Upper lobe of left lung (tissue), 6 donors: ENCODE measurements at regions not wholly inside any gene's neighbourhood (a gene's known extent, or its start where the extent isn't known, plus 50 kb on each side); places are given as distances from the start of the nearest gene placed in this dataset.
"Not testable (repeated sequence)": the region's sequence is repeated elsewhere in the genome, so short reads cannot be mapped to it uniquely, and the experiment has no call there.

Experiments used
- ATAC-seq, 2 donors: fragments of 200-7000 bp; cut with Tn5 transposase; one replicate each; pipeline ENCODE4 v1.9.1; 2022; ENCODE audit warnings: mild to moderate bottlenecking in 2 of 2, moderate library complexity in 2 of 2; ENCODE audit not compliant: low FRiP score in 2 of 2
- DNase-seq, 2 donors: peaks; one replicate each; pipeline ENCODE4 v3.0.0-alpha.2; 2019 to 2020
- H3K27ac ChIP-seq, 4 donors: fragments of 200-600 bp; sonication (generic); one replicate each; pipeline ENCODE4 v1.5.1; 2016 to 2019
- H3K27me3 ChIP-seq, 4 donors: fragments of 200-600 bp; sonication (generic); one replicate each; pipeline ENCODE4 v1.5.1; 2017 to 2019
- H3K36me3 ChIP-seq, 4 donors: fragments of 200-600 bp; sonication (generic); one replicate each; pipeline ENCODE4 v1.5.1; 2016 to 2019
- H3K4me1 ChIP-seq, 4 donors: fragments of 200-600 bp; sonication (generic); one replicate each; pipeline ENCODE4 v1.5.1; 2018 to 2019
- H3K4me3 ChIP-seq, 4 donors: fragments of 200-600 bp; sonication (generic); one replicate each; pipeline ENCODE4 v1.5.1; 2017 to 2019; ENCODE audit warnings: mild to moderate bottlenecking in 2 of 4, moderate library complexity in 1 of 4
- H3K9me3 ChIP-seq, 4 donors: fragments of 200-600 bp; sonication (generic); one replicate each; pipeline ENCODE4 v1.5.1; 2018 to 2019
- CTCF ChIP-seq, 6 experiments: fragments of 450-650 bp in 4 of 6; fragments of 200-600 bp in 2 of 6; sonication (generic) in 2 of 6; IDR thresholded peaks; one replicate each; pipeline ENCODE4 v1.5.1; 2016 to 2019; ENCODE audit warnings: antibody characterized with exemption in 6 of 6
- EP300 ChIP-seq, 4 donors: sonication (generic); formaldehyde crosslinking; IDR thresholded peaks; one replicate each; pipeline ENCODE4 v1.5.1; 2017; ENCODE audit warnings: antibody characterized with exemption in 4 of 4, control low read depth in 2 of 4
- POLR2A ChIP-seq, 4 donors: fragments of 450-650 bp; IDR thresholded peaks; one replicate each; pipeline ENCODE4 v1.5.1; 2016 to 2017; ENCODE audit warnings: antibody characterized with exemption in 4 of 4, mild to moderate bottlenecking in 2 of 4
- POLR2AphosphoS5 ChIP-seq, 2 donors: sonication (generic); formaldehyde crosslinking; IDR thresholded peaks; one replicate each; pipeline ENCODE4 v1.5.1; 2017; ENCODE audit warnings: antibody characterized with exemption in 2 of 2
- WGBS, 2 donors: methylation state at CpG; one replicate each; pipeline ENCODE4 v1.1.5; 2017 to 2018; 5-methylcytosine and 5-hydroxymethylcytosine counted together
- donor health status: DM: no; HTN: no; CAD: no; lungs with moderate emphysema.
- donor health status: DM: no; HTN: yes; CAD: no; lungs with severe emphysema.

GRCh38 chr7:83836028-83836427, 187.1 kb upstream of the SEMA3E start:
- TF ChIP-seq POLR2A (IDR thresholded peaks at IDR 0.05): no peak
- no peak for TF ChIP-seq POLR2AphosphoS5 (IDR thresholded peaks at IDR 0.05)
- no peak for TF ChIP-seq EP300 (IDR thresholded peaks at IDR 0.05)
- no peak for TF ChIP-seq CTCF (IDR thresholded peaks at IDR 0.05)
- H3K4me1 ChIP-seq: no peaks in the 10 kb centered on the region
- ATAC-seq (no peak), DNase-seq (no peak)
- no peaks in the 10 kb centered on the region for H3K36me3 ChIP-seq
- no peaks in the 10 kb centered on the region for H3K9me3 ChIP-seq
- no peak overlapping the region for H3K4me3 ChIP-seq
- 56 to 79% methylated on average over 1 of the region's 1 CpG for WGBS, 2 donors
- no peaks in the 10 kb centered on the region for H3K27me3 ChIP-seq
- no peak overlapping the region for H3K27ac ChIP-seq

- H3K9me3 ChIP-seq: no peaks in the 10 kb centered on the region
- H3K27ac ChIP-seq: no peak overlapping the region
- H3K4me1 ChIP-seq: no peaks in the 10 kb centered on the region
- no peak for TF ChIP-seq POLR2A (IDR thresholded peaks at IDR 0.05)
- no peak for TF ChIP-seq POLR2AphosphoS5 (IDR thresholded peaks at IDR 0.05)
- TF ChIP-seq CTCF (IDR thresholded peaks at IDR 0.05): no peak
- TF ChIP-seq EP300 (IDR thresholded peaks at IDR 0.05): no peak
- no peaks in the 10 kb centered on the region for H3K36me3 ChIP-seq
- H3K4me3 ChIP-seq: no peak overlapping the region
- DNase-seq: no peak
- no peak for ATAC-seq
- H3K27me3 ChIP-seq: no peaks in the 10 kb centered on the region
These were observed 186.5 kb upstream of the SEMA3E start for GRCh38 chr7:83835424-83835823.

GRCh38 chr7:83833721-83834120, 184.8 kb upstream of the SEMA3E start:
- H3K4me3 ChIP-seq, DNase-seq, ATAC-seq, H3K27ac ChIP-seq, H3K9me3 ChIP-seq, H3K27me3 ChIP-seq, H3K36me3 ChIP-seq, H3K4me1 ChIP-seq: not testable (repeated sequence)
- WGBS, 2 donors: 66 to 67% methylated on average over 5 of the region's 5 CpGs

DNA sequence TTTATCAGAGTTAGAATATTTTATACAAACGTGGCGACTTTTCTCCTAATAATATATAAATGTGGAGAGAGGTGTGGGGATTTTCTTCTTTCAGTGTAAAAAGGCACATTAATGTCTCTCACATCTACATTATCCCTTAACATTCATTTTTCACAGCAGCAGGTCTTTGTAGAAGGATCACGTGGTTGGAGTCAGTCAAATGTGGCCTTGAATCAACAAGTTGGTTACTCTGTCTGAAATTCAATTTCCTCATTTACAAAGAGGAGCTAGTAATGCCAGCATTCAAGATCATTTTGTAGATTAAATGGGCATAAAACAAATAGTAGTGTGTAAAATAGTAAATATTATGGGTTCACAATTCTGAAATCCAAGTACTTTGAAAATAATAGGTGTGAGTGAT, 183.1 kb upstream of the SEMA3E start:
- no peak for DNase-seq
- Histone ChIP-seq H3K27me3 (no peaks in the 10 kb centered on the region), H3K36me3 (no peaks in the 10 kb centered on the region), H3K9me3 (no peaks in the 10 kb centered on the region), H3K27ac (no peak overlapping the region), H3K4me3 (no peak overlapping the region), H3K4me1 (no peaks in the 10 kb centered on the region)
- no peak for ATAC-seq
- TF ChIP-seq EP300 (IDR thresholded peaks at IDR 0.05): no peak
- TF ChIP-seq CTCF (IDR thresholded peaks at IDR 0.05): no peak
- TF ChIP-seq POLR2AphosphoS5 (IDR thresholded peaks at IDR 0.05): no peak
- TF ChIP-seq POLR2A (IDR thresholded peaks at IDR 0.05): no peak
- 53 to 70% methylated on average over 3 of the region's 3 CpGs for WGBS, 2 donors

DNA sequence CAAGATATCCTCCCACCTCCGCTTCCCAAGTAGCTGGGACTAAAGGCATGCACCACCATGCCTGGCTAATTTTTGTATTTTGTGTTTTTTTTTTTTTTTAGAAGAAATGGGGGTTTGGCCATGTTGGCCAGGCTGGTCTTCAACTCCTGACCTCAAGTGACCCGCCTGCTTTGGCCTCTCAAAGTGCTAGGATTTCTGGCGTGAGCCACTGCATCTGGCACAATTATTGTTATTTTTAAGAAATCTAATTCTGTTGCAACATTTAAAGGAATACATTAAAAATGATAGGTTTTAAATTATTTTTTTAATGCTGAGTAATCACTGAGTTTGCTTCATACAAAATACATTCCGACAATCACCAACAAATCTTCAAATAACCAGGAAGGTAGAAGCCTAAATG, 178.1 kb upstream of the SEMA3E start:
- 53 to 61% methylated on average over 4 of the region's 4 CpGs for WGBS, 2 donors
- DNase-seq: no peak
- Histone ChIP-seq H3K9me3 (no peaks in the 10 kb centered on the region), H3K4me1 (no peaks in the 10 kb centered on the region), H3K4me3 (no peak overlapping the region), H3K27me3 (no peaks in the 10 kb centered on the region), H3K36me3 (no peaks in the 10 kb centered on the region), H3K27ac (no peak overlapping the region)
- no peak for TF ChIP-seq CTCF (IDR thresholded peaks at IDR 0.05)
- TF ChIP-seq POLR2A (IDR thresholded peaks at IDR 0.05): no peak
- TF ChIP-seq POLR2AphosphoS5 (IDR thresholded peaks at IDR 0.05): no peak
- no peak for TF ChIP-seq EP300 (IDR thresholded peaks at IDR 0.05)
- ATAC-seq: no peak
